T-helper 2 cell treated with Interferon-gamma antibody and Interleukin-4, amounts not matched to agents 5 μg/mL and 100 μg/mL, for 36 hours (primary cell): ENCODE measurements at regions not wholly inside any gene's neighbourhood (a gene's known extent, or its start where the extent isn't known, plus 50 kb on each side); places are given as distances from the start of the nearest gene placed in this dataset.

Source experiments
- DNase-seq: peaks from one replicate; pipeline ENCODE4 v3.0.0; 2021; ENCODE audit warnings: low spot score
- H3K27ac Mint-ChIP-seq: one replicate; pipeline ENCODE4 v1.8.0; 2021; ENCODE audit warnings: mild to moderate bottlenecking, mixed read lengths
- H3K27me3 Mint-ChIP-seq: one replicate; pipeline ENCODE4 v1.8.0; 2021; ENCODE audit warnings: low read depth, mixed read lengths
- H3K36me3 Mint-ChIP-seq: one replicate; pipeline ENCODE4 v1.8.0; 2021; ENCODE audit warnings: low read depth, mixed read lengths
- H3K4me1 Mint-ChIP-seq: one replicate; pipeline ENCODE4 v1.8.0; 2021; ENCODE audit warnings: low read depth, mixed read lengths
- H3K4me3 Mint-ChIP-seq: one replicate; pipeline ENCODE4 v1.8.0; 2022; ENCODE audit warnings: mild to moderate bottlenecking, moderate library complexity, mixed read lengths
- H3K9me3 Mint-ChIP-seq: one replicate; pipeline ENCODE4 v1.8.0; 2021; ENCODE audit warnings: mixed read lengths

DNA sequence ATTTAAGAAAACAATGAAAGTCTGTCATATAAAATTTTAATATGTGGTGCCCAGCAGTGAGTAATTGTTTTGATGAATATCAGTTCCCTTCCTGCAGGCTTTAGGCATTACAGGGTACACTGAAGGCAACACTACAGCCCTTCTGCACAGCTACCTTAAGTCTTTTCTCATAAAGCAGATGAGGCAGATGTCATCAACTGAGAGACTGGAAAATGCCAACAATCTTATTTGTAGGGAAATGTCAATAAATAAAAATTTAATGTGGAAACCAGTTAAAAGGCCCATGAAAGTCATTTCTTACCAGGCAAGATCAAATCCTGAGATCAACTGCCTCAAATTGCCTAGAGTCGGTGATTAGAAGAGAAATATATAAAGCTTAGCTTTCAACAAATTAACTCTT, 193.4 kb upstream of the NWD2 start:
- H3K36me3 Mint-ChIP-seq, result no peaks in the 10 kb centered on the region
- H3K9me3 Mint-ChIP-seq, result no peaks in the 10 kb centered on the region
- H3K27ac Mint-ChIP-seq, result no peak overlapping the region
- H3K27me3 Mint-ChIP-seq, result no peaks in the 10 kb centered on the region
- H3K4me3 Mint-ChIP-seq, result no peak overlapping the region
- DNase-seq, result no peak
- H3K4me1 Mint-ChIP-seq, result no peaks in the 10 kb centered on the region

DNA sequence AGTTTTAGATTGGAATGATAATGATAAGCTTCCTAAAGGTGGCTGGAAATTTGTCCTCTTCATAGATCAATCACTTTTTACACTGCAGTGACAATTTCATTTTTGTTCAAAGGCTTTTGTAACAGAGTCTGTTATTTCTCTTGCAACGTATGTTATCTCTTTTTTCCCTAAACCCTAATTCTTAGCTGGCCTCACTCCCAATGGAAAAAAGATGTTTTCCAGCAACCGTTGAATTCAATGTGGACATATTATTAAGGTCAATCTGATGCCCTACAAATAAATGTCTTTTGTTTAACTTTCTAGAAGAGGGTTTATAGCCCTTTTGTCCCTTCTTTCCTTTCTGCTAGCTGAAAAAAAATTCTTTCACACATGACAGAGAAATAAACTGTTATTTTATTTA, 192.7 kb upstream of the NWD2 start:
- Mint-ChIP-seq H3K9me3 (no peaks in the 10 kb centered on the region), H3K36me3 (no peaks in the 10 kb centered on the region), H3K4me1 (no peaks in the 10 kb centered on the region), H3K27me3 (no peaks in the 10 kb centered on the region), H3K27ac (no peak overlapping the region), H3K4me3 (no peak overlapping the region)
- no peak for DNase-seq

DNA sequence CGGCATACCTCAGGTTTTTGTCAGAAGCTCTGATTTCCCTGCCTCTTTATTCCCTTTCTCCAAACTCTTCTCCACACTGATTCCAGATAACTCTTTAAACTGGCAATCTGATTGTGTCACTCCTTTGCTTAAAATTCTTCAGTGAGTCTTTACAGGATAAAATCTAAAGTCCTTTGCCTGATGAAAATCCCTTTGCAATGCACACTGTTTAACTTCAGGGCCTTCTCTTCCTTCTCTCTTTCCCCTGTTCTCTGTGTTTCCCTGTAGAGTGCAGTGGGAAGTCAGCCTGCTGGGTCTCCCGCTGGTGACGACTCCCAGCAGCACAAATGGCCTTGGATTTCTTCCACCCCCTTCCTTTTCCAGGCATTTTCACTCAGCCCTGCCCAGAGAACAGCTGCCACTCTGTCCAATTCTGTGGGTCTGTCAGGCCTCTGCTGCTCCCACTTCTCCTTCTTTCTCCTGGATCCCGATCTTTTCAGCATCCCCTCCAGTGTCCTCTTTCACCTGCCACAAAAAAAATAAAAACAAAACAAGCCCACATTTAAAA, 189.9 kb upstream of the NWD2 start:
- Mint-ChIP-seq H3K27me3 (no peaks in the 10 kb centered on the region), H3K27ac (no peak overlapping the region), H3K4me1 (no peaks in the 10 kb centered on the region), H3K4me3 (no peak overlapping the region), H3K9me3 (no peaks in the 10 kb centered on the region), H3K36me3 (no peaks in the 10 kb centered on the region)
- no peak for DNase-seq

DNA sequence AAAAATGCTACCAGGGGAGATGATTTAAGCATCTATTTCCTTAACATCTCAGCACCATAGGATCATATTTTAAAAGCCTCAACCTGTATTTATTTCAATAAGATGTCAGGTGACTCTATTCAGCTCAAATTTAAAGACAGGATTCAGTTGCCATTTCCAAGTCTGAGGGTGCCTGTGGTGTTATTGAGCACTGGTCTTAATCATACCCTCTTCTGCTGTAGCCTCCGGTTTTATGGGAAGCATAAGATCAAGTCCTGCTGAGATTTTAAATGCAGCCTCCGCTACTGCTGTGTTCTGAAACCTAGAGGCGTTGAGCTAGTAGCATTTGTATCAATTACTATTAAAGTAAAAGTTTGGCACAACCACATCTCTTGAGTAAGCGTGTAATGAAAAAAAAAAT, 185.7 kb upstream of the NWD2 start:
- Mint-ChIP-seq H3K4me3 (no peak overlapping the region), H3K4me1 (no peaks in the 10 kb centered on the region), H3K36me3 (no peaks in the 10 kb centered on the region), H3K9me3 (no peaks in the 10 kb centered on the region), H3K27me3 (no peaks in the 10 kb centered on the region), H3K27ac (no peak overlapping the region)
- no peak for DNase-seq

DNA sequence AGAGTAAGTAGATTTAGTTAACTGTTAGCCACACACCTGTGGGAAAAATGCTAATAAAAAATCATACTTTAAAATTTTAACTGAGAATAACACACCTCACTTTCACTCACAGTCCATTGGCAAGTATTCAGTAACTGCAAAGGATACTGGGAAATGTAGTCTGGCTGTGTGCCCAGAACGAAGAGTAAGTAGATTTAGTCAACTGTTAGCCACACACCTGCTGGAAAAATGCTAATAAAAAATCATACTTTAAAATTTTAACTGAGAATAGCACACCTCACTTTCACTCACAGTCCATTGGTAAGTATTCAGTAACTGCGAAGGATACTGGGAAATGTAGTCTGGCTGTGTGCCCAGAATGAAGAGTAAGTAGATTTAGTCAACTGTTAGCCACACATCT, 178.4 kb upstream of the NWD2 start:
- H3K27me3 Mint-ChIP-seq, result no peaks in the 10 kb centered on the region
- H3K9me3 Mint-ChIP-seq, result no peaks in the 10 kb centered on the region
- H3K27ac Mint-ChIP-seq, result no peak overlapping the region
- no peaks in the 10 kb centered on the region for H3K4me1 Mint-ChIP-seq
- no peak for DNase-seq
- H3K36me3 Mint-ChIP-seq, result no peaks in the 10 kb centered on the region
- H3K4me3 Mint-ChIP-seq, result no peak overlapping the region

DNA sequence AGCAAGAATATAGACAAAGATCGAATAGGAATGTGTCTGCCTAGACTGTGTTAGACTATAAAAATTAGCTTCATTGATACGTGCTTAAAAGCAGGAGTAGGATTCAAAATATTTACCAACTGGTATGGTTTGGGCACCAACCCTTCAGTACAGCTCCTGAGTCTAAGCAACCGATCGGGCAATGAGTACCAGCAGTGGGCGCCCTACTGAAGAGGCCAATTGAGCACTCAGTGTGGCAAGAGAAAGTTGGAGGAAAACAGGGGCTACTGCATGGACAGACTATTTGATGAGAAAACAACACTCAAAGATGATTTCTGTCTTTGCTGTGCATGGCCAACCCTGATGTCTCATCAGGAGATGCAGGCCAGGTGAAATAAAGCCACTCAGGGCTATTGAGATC, 176.0 kb upstream of the NWD2 start:
- Mint-ChIP-seq H3K4me3 (no peak overlapping the region), H3K4me1 (no peaks in the 10 kb centered on the region), H3K27ac (no peak overlapping the region), H3K9me3 (peaks cover 6% of the 10 kb centered on the region), H3K27me3 (no peaks in the 10 kb centered on the region), H3K36me3 (no peaks in the 10 kb centered on the region)
- no peak for DNase-seq

DNA sequence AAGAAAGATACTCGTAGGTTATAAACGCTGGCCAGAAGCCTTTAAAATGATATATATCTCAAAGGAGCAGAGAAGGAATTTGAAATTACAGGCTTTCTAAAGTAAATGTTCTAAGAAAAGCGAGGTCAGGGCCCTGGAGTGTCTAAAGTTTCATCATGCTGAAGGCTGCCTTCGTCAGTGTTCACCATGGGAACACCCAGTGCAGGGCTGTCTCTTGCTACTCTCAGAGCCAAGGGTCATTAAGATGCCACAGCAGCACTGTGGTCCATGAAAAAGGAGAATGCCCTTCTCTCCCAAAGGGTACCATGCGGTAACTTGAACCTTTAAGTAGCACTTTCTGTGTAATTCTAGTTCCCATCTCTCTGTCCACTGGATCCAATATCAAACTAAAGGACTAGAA, 174.5 kb upstream of the NWD2 start:
- Mint-ChIP-seq H3K36me3 (no peaks in the 10 kb centered on the region), H3K4me3 (no peak overlapping the region), H3K9me3 (peaks cover 6% of the 10 kb centered on the region), H3K27me3 (no peaks in the 10 kb centered on the region), H3K4me1 (no peaks in the 10 kb centered on the region), H3K27ac (no peak overlapping the region)
- DNase-seq, result no peak

DNA sequence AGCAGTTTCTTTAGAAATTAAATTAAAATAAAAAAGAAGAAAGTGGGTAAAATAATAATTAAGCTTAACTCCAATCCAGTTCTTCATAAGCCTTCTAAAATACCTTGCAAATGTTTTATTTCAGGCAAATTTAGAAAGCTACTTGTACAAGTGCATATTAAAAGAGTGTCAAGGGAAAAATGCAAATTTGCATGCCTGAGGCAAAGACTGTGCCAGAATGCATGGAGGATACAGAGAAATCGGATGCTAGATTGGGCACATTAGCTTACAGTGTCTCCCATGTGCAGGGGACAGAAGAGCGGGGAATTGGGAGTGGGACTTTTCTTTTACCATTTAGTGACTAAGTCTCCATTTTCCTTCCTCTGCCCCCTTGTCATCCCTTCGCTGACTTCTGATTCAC, 173.0 kb upstream of the NWD2 start:
- Mint-ChIP-seq H3K9me3 (peaks cover 6% of the 10 kb centered on the region), H3K27ac (no peak overlapping the region), H3K27me3 (no peaks in the 10 kb centered on the region), H3K4me1 (no peaks in the 10 kb centered on the region), H3K4me3 (no peak overlapping the region), H3K36me3 (no peaks in the 10 kb centered on the region)
- no peak for DNase-seq

DNA sequence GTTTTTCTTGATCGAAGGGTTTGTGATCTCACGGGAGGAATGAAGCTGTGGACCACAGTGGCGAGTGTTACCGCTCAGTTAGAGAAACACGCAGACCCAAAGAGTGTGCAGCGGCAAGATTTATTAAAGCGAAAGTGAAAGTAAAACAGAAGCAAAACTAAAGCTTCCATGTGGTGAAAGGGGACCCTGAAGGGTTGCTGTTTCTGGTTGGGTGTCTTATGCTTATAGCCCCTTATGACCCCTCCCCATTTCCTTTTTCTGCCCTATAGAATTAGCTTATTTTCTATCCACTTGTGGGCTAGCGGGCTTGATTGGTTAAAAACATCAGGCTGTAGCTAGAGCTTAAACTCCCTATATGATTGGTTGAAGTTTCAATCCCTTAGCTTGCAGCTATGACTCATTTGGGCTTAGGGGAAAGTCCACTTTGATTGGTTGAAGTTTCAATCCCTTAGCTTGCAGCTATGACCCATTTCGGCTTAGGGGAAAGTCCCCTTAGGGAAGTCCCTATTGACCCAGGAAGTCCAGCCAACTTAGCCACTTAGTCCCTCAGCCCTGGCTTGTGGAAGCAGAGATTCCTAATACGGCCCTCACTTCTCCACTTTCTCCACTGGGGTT, 171.2 kb upstream of the NWD2 start:
- H3K4me3 Mint-ChIP-seq, result no peak overlapping the region
- no peaks in the 10 kb centered on the region for H3K4me1 Mint-ChIP-seq
- no peak for DNase-seq
- H3K27ac Mint-ChIP-seq, result no peak overlapping the region
- no peaks in the 10 kb centered on the region for H3K36me3 Mint-ChIP-seq
- no peaks in the 10 kb centered on the region for H3K27me3 Mint-ChIP-seq
- H3K9me3 Mint-ChIP-seq, result peaks cover 6% of the 10 kb centered on the region

DNA sequence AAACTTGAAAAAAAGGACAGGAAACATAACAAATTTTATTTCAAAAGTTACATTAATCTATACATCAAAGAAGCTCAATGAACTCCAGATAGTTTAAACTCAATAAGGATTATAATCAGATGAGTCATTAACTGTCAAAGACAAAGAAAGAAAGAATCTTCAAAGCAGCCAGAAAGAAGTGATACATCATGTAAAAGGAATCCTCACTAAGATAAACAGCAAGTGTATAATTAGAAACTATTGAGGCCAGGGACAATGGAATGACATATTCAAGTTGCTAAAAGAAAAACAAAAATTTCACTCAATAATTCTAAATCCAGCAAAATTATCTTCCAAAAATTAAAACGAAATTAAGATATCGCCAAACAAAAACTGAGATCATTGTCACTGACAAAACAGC, 161.6 kb upstream of the NWD2 start:
- Mint-ChIP-seq H3K36me3 (no peaks in the 10 kb centered on the region), H3K4me1 (no peaks in the 10 kb centered on the region), H3K27me3 (no peaks in the 10 kb centered on the region), H3K4me3 (no peak overlapping the region), H3K27ac (no peak overlapping the region), H3K9me3 (peaks cover 5% of the 10 kb centered on the region)
- no peak for DNase-seq

DNA sequence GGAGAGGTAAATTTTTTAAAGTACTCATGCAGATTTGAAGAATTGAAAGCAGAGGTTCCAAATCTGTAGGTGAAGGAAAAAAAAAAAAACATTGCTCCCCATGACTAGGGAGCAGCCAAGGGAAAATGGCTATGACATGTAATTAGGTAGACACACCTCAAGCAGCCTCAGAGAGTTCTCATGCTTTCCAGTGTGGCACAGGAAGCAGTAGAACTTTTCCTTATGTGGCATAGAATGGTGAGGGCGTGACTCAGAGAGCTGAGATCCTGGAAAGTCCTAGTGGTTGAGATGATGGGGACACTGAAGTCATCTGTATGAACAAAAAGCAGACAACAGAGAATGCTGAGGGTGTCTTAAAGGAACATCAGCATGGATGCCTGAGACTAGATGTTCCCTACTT, 148.6 kb upstream of the NWD2 start:
- H3K4me3 Mint-ChIP-seq, result no peak overlapping the region
- H3K4me1 Mint-ChIP-seq, result no peaks in the 10 kb centered on the region
- H3K27me3 Mint-ChIP-seq, result no peaks in the 10 kb centered on the region
- no peaks in the 10 kb centered on the region for H3K9me3 Mint-ChIP-seq
- no peak overlapping the region for H3K27ac Mint-ChIP-seq
- no peaks in the 10 kb centered on the region for H3K36me3 Mint-ChIP-seq
- DNase-seq, result no peak

DNA sequence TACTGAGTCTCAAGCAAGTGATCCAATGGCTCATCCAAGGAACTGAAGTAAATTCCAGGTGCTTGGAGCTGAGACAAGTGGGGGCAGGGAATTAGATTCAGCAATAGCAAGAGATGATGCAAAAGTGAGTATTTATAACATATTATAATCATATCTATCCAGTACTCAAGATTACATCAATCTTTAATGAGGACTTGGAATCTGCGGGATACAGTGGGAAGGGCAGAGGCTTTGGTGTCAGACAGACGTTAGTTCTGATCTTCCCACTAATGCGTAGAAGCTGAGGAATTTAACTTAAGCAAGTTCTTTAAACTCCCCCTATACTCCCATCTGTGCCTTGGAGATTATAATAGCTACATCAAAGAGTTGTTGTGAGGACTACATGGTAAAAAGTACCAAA, 143.4 kb upstream of the NWD2 start:
- Mint-ChIP-seq H3K4me1 (no peaks in the 10 kb centered on the region), H3K27me3 (no peaks in the 10 kb centered on the region), H3K4me3 (no peak overlapping the region), H3K9me3 (no peaks in the 10 kb centered on the region), H3K27ac (no peak overlapping the region), H3K36me3 (no peaks in the 10 kb centered on the region)
- DNase-seq, result no peak

DNA sequence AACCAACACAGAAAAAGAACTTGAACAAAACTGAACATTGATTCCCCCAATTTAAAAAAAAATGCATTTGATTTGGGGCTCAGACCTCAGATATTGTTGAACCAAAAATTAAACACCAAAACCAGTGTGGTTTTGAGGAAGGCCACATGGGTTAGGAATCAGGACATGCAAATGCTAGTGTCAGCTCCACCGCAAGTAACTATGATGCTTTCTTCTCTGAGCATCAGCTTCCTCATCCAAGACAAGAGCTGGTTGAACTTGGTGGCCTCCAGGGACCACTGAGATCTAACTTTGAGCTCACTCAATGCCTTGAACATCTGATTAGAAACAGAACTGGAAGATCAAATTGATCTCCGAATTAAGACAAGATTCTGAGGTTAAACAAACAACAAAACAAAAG, 142.9 kb upstream of the NWD2 start:
- H3K9me3 Mint-ChIP-seq, result no peaks in the 10 kb centered on the region
- no peak for DNase-seq
- no peak overlapping the region for H3K4me3 Mint-ChIP-seq
- H3K27ac Mint-ChIP-seq, result no peak overlapping the region
- H3K36me3 Mint-ChIP-seq, result no peaks in the 10 kb centered on the region
- H3K4me1 Mint-ChIP-seq, result no peaks in the 10 kb centered on the region
- no peaks in the 10 kb centered on the region for H3K27me3 Mint-ChIP-seq

DNA sequence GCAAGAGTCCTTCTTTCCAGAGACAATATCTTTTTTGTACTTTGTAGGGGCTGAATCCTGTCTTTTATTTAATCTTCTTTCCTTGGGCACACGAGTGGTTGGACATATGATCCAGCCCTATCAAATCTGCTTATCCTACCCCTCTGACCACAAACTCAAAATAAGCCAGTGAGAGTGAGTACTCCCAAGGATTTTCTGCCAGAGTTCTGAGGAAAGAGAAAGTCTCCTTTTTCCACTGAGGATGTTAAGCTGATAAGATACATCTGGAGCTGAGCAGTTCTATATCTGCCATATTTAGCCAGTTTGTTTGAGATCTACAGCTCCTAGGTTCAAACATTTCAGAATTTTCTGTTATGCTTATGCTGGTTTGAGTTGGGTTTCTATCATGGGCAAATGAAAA, 134.8 kb upstream of the NWD2 start:
- DNase-seq, result no peak
- H3K27ac Mint-ChIP-seq, result no peak overlapping the region
- H3K9me3 Mint-ChIP-seq, result no peaks in the 10 kb centered on the region
- H3K27me3 Mint-ChIP-seq, result no peaks in the 10 kb centered on the region
- H3K4me3 Mint-ChIP-seq, result no peak overlapping the region
- H3K36me3 Mint-ChIP-seq, result no peaks in the 10 kb centered on the region
- H3K4me1 Mint-ChIP-seq, result no peaks in the 10 kb centered on the region

DNA sequence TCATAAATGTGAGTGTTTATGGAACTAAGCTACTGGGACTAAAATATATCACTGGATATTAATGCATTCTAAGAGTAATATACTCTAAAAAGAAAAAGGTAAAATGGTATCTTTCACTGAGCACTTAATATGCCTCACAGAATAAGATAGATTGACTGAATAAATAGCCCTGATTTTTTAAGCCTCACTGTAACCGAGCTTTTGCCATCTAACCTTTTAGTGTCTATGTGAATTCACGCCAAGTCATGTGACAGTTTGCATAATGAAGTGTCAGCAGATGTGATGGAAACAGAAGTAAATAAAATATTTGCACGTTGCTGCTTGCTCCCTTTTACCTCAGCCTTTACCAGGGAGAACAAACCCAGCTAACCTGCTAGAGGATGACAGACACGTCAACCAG, 119.7 kb upstream of the NWD2 start:
- H3K27ac Mint-ChIP-seq, result no peak overlapping the region
- H3K9me3 Mint-ChIP-seq, result no peaks in the 10 kb centered on the region
- H3K36me3 Mint-ChIP-seq, result no peaks in the 10 kb centered on the region
- H3K4me1 Mint-ChIP-seq, result no peaks in the 10 kb centered on the region
- DNase-seq, result no peak
- no peak overlapping the region for H3K4me3 Mint-ChIP-seq
- no peaks in the 10 kb centered on the region for H3K27me3 Mint-ChIP-seq
